Heart left ventricle (tissue), 16 donors: ENCODE measurements at regions not wholly inside any gene's neighbourhood (a gene's known extent, or its start where the extent isn't known, plus 50 kb on each side); places are given as distances from the start of the nearest gene placed in this dataset.

Experiments used
- ATAC-seq, 4 donors: fragments of 200-7000 bp; cut with Tn5 transposase; one replicate each; pipeline ENCODE4 v1.9.1; 2020 to 2022; ENCODE audit warnings: moderate library complexity in 4 of 4, mild to moderate bottlenecking in 3 of 4, moderate number of reproducible peaks in 1 of 4
- DNase-seq, 5 donors: peaks; one replicate each; pipeline ENCODE4 v3.0.0-alpha.2; 2020
- H3K27ac ChIP-seq, 12 donors: fragments of 200-600 bp; sonication (generic) in 4 of 12; one replicate each; pipeline versions ENCODE4 v1.5.0 to v1.8.0; 2016 to 2022; ENCODE audit warnings: mild to moderate bottlenecking in 2 of 12
- H3K27me3 ChIP-seq, 9 donors: fragments of 200-600 bp; sonication (generic) in 2 of 9; one replicate each; pipeline versions ENCODE4 v1.5.1 to v1.8.0; 2016 to 2022; ENCODE audit warnings: mild to moderate bottlenecking in 3 of 9
- H3K36me3 ChIP-seq, 9 donors: fragments of 200-600 bp; sonication (generic) in 2 of 9; one replicate each; pipeline versions ENCODE4 v1.5.0 to v1.8.0; 2018 to 2022; ENCODE audit warnings: mild to moderate bottlenecking in 2 of 9
- H3K4me1 ChIP-seq, 12 donors: fragments of 200-600 bp; sonication (generic) in 4 of 12; one replicate each; pipeline versions ENCODE4 v1.5.0 to v1.8.0; 2016 to 2022; ENCODE audit warnings: mild to moderate bottlenecking in 3 of 12
- H3K4me3 ChIP-seq, 12 donors: fragments of 200-600 bp; sonication (generic) in 4 of 12; one replicate each; pipeline versions ENCODE4 v1.5.0 to v1.8.0; 2017 to 2022; ENCODE audit warnings: mild to moderate bottlenecking in 9 of 12, moderate library complexity in 4 of 12
- H3K9me3 ChIP-seq, 12 donors: fragments of 200-600 bp; sonication (generic) in 4 of 12; one replicate each; pipeline versions ENCODE4 v1.5.0 to v1.8.0; 2016 to 2022; ENCODE audit warnings: mild to moderate bottlenecking in 1 of 12
- CTCF ChIP-seq, 12 donors: fragments of 200-600 bp; sonication (generic) in 4 of 12; IDR thresholded peaks; one replicate each; pipeline versions ENCODE4 v1.5.0 to v1.8.0; 2018 to 2022; ENCODE audit warnings: antibody characterized with exemption in 12 of 12, mild to moderate bottlenecking in 5 of 12
- POLR2A ChIP-seq, 2 donors: fragments of 450-650 bp; IDR thresholded peaks; one replicate each; pipeline ENCODE4 v1.6.1; 2017; ENCODE audit warnings: antibody characterized with exemption in 2 of 2, mild to moderate bottlenecking in 2 of 2, moderate library complexity in 2 of 2
- WGBS, 4 donors: extraction: QIAGEN DNeasy Blood & Tissue Kit in 2 of 4; methylation state at CpG; one replicate each; pipeline versions ENCODE4 v1.1.5 to v1.1.7; 2013 to 2018; 5-methylcytosine and 5-hydroxymethylcytosine counted together
- intact Hi-C, 10 donors: fragments of 100-400 bp; cut with DNase I; formaldehyde crosslinking; loops; one replicate each; pipeline versions ENCODE4 v1.11.1 to v1.14.2; 2022
- donor health status: ischemic (EF 13 %, LVEDD 7.1; RV severe dilation, severe dysfunction).
- donor health status: healthy with polysubstance abuse.
- donor health status: DM: no; HTN: yes; CAD: no.
- donor health status: DM: no; HTN: no; CAD: no.
- donor health status: ischemic (EF 25% LVEDD 6.9; RV normal size, moderate dysfunction).
- donor health status: ischemic (EF 25% LVEDD 5.7; RV mildly dilated, moderate dysfunction).
- donor health status: healthy.
- donor health status: DM: yes; HTN: yes; CAD: no.
- donor health status: ischemic (EF 35%, LVEDD 5.7; RV mildly dilated, moderate dysfunction).
- donor health status: nonischemic (EF 11% LVEDD 7.7; RV severe dilation, severe dysfunction).
- donor health status: DM: yes; HTN: yes; CAD: no.
- donor health status: PGD.
- donor health status: ischemic (EF 29% LVEDD 5.4; RV normal size, mild dysfunction).
- donor health status: nonischemic (EF 23%, LVEDD 6.1; RV moderate dilation, normal function).

GRCh38 chr2:41393621-41394020 lies 654.2 kb upstream of the PKDCC start:
- intact Hi-C loops = loop anchor here in 1 of 10 donors (5.0 kb wide), 1 partner anchor 1481 kb away; no protein-coding TSS in a partner anchor
- TF ChIP-seq POLR2A (IDR thresholded peaks at IDR 0.05) (no peak), CTCF (IDR thresholded peaks at IDR 0.05) (no peak)
- DNase-seq (no peak), ATAC-seq (no peak)
- H3K4me3 ChIP-seq = no peak overlapping the region
- H3K4me1 ChIP-seq = no peaks in the 10 kb centered on the region
- H3K27me3 ChIP-seq = no peaks in the 10 kb centered on the region
- WGBS, 4 donors = 88 to 96% (median 92%) methylated on average over 1 of the region's 1 CpG
- H3K27ac ChIP-seq = no peak overlapping the region
- H3K36me3 ChIP-seq = no peaks in the 10 kb centered on the region
- H3K9me3 ChIP-seq = peaks cover 0 to 29% (median 8%) of the 10 kb centered on the region in 12 donors

GRCh38 chr2:41394541-41394940 lies 653.3 kb upstream of the PKDCC start:
- WGBS, 4 donors = 68 to 77% (median 73%) methylated on average over 1 of the region's 1 CpG
- no peak overlapping the region for H3K27ac ChIP-seq
- intact Hi-C loops = loop anchor here in 1 of 10 donors (5.0 kb wide), 1 partner anchor 1482 kb away; no protein-coding TSS in a partner anchor
- H3K4me1 ChIP-seq = no peaks in the 10 kb centered on the region
- no peaks in the 10 kb centered on the region for H3K27me3 ChIP-seq
- no peaks in the 10 kb centered on the region for H3K36me3 ChIP-seq
- no peak overlapping the region for H3K4me3 ChIP-seq
- H3K9me3 ChIP-seq = peaks cover 0 to 23% (median 7%) of the 10 kb centered on the region in 12 donors
- DNase-seq (no peak), ATAC-seq (no peak)
- TF ChIP-seq POLR2A (IDR thresholded peaks at IDR 0.05) (no peak), CTCF (IDR thresholded peaks at IDR 0.05) (no peak)

- Histone ChIP-seq H3K27ac (no peak overlapping the region), H3K27me3 (no peaks in the 10 kb centered on the region), H3K9me3 (peaks cover 0 to 23% (median 7%) of the 10 kb centered on the region in 12 donors), H3K4me3 (no peak overlapping the region), H3K36me3 (no peaks in the 10 kb centered on the region), H3K4me1 (no peaks in the 10 kb centered on the region)
- TF ChIP-seq CTCF (IDR thresholded peaks at IDR 0.05) = no peak
- WGBS, 4 donors = 91 to 96% (median 92%) methylated on average over 3 of the region's 3 CpGs
- DNase-seq = no peak
- no peak for ATAC-seq
- intact Hi-C loops = no loop called here
These were observed 652.1 kb upstream of the PKDCC start for GRCh38 chr2:41395692-41396091.

GRCh38 chr2:41399437-41400087 lies 648.3 kb upstream of the PKDCC start:
- no peaks in the 10 kb centered on the region for H3K27me3 ChIP-seq
- TF ChIP-seq CTCF (IDR thresholded peaks at IDR 0.05) = no peak
- TF ChIP-seq POLR2A (IDR thresholded peaks at IDR 0.05) = no peak
- intact Hi-C loops = loop anchor here in 1 of 10 donors (10.0 kb wide), 1 partner anchor 1485 kb away; no protein-coding TSS in a partner anchor

More at GRCh38 chr2:41399437-41400087, 648.3 kb upstream of the PKDCC start:
- 67 to 88% (median 78%) methylated on average over 1 of the region's 1 CpG for WGBS, 4 donors
- Histone ChIP-seq H3K27ac (no peak overlapping the region), H3K36me3 (no peaks in the 10 kb centered on the region), H3K4me1 (no peaks in the 10 kb centered on the region), H3K9me3 (peaks cover 0 to 17% (median 7%) of the 10 kb centered on the region in 12 donors), H3K4me3 (no peak overlapping the region)
- DNase-seq (no peak), ATAC-seq (no peak)
